ENCODE measurements at regions not wholly inside any gene's neighbourhood (a gene's known extent, or its start where the extent isn't known, plus 50 kb on each side); places are given as distances from the start of the nearest gene placed in this dataset.
"Not testable (repeated sequence)": the region's sequence is repeated elsewhere in the genome, so short reads cannot be mapped to it uniquely, and the experiment has no call there.

- Histone ChIP-seq H3K27me3 (ENCODE audit: insufficient read depth, low read length) (no peaks in the 10 kb centered on the region), H3K4me3 (ENCODE audit: low read length) (no peak overlapping the region), H3K9me3 (ENCODE audit: insufficient read depth, low read depth, low read length) (no peaks in the 10 kb centered on the region), H3K9ac (ENCODE audit: low read depth, low read length) (no peak overlapping the region), H3K27ac (ENCODE audit: low read depth, low read length) (no peak overlapping the region), H3K4me1 (ENCODE audit: insufficient read depth, low read length) (peaks cover 8% of the 10 kb centered on the region; the same call in 1 of the 2 replicates), H3K36me3 (ENCODE audit: insufficient read depth, low read length) (no peaks in the 10 kb centered on the region)
- 90% methylated on average over 2 of the region's 2 CpGs for WGBS
Measured at GRCh38 chr14:54010981-54011380, 54.4 kb upstream of the BMP4 start.

GRCh38 chr14:54023027-54023426 is 66.4 kb upstream of the BMP4 start:
- Histone ChIP-seq H3K4me3 (ENCODE audit: low read length) (no peak overlapping the region), H3K27me3 (ENCODE audit: insufficient read depth, low read length) (no peaks in the 10 kb centered on the region), H3K36me3 (ENCODE audit: insufficient read depth, low read length) (no peaks in the 10 kb centered on the region), H3K9ac (ENCODE audit: low read depth, low read length) (no peak overlapping the region), H3K4me1 (ENCODE audit: insufficient read depth, low read length) (no peaks in the 10 kb centered on the region), H3K27ac (ENCODE audit: low read depth, low read length) (no peak overlapping the region), H3K9me3 (ENCODE audit: insufficient read depth, low read depth, low read length) (peaks cover 7% of the 10 kb centered on the region; the same call in 1 of the 2 replicates)
- 89% methylated on average over 2 of the region's 2 CpGs for WGBS

GRCh38 chr14:54025661-54026060 is 69.0 kb upstream of the BMP4 start:
- H3K9ac ChIP-seq (ENCODE audit: low read depth, low read length) = no peak overlapping the region
- H3K27me3 ChIP-seq (ENCODE audit: insufficient read depth, low read length) = no peaks in the 10 kb centered on the region
- H3K4me3 ChIP-seq (ENCODE audit: low read length) = no peak overlapping the region
- no peaks in the 10 kb centered on the region for H3K4me1 ChIP-seq (ENCODE audit: insufficient read depth, low read length)
- peaks cover 7% of the 10 kb centered on the region; the same call in 1 of the 2 replicates for H3K9me3 ChIP-seq (ENCODE audit: insufficient read depth, low read depth, low read length)
- H3K27ac ChIP-seq (ENCODE audit: low read depth, low read length) = no peak overlapping the region
- no peaks in the 10 kb centered on the region for H3K36me3 ChIP-seq (ENCODE audit: insufficient read depth, low read length)
- no CpG with 5 or more reads among the region's 1 CpG for WGBS

GRCh38 chr14:54026671-54027070 is 70.0 kb upstream of the BMP4 start:
- no peaks in the 10 kb centered on the region for H3K27me3 ChIP-seq (ENCODE audit: insufficient read depth, low read length)
- 90% methylated on average over 2 of the region's 2 CpGs for WGBS
- no peak overlapping the region for H3K27ac ChIP-seq (ENCODE audit: low read depth, low read length)
- no peak overlapping the region for H3K4me3 ChIP-seq (ENCODE audit: low read length)
- H3K4me1 ChIP-seq (ENCODE audit: insufficient read depth, low read length) = no peaks in the 10 kb centered on the region
- H3K9ac ChIP-seq (ENCODE audit: low read depth, low read length) = no peak overlapping the region
- H3K36me3 ChIP-seq (ENCODE audit: insufficient read depth, low read length) = no peaks in the 10 kb centered on the region
- H3K9me3 ChIP-seq (ENCODE audit: insufficient read depth, low read depth, low read length) = peaks cover 7% of the 10 kb centered on the region; the same call in 1 of the 2 replicates

GRCh38 chr14:54030996-54031395 is 74.4 kb upstream of the BMP4 start:
- WGBS = 95% methylated on average over 1 of the region's 1 CpG

GRCh38 chr14:54033285-54033684 is 76.7 kb upstream of the BMP4 start:
- not testable (repeated sequence) for H3K4me1 ChIP-seq (ENCODE audit: insufficient read depth, low read length); H3K27me3 ChIP-seq (ENCODE audit: insufficient read depth, low read length); H3K4me3 ChIP-seq (ENCODE audit: low read length); H3K36me3 ChIP-seq (ENCODE audit: insufficient read depth, low read length); H3K27ac ChIP-seq (ENCODE audit: low read depth, low read length); H3K9ac ChIP-seq (ENCODE audit: low read depth, low read length)
- peaks cover 31% of the 10 kb centered on the region for H3K9me3 ChIP-seq (ENCODE audit: insufficient read depth, low read depth, low read length)
- WGBS = 94% methylated on average over 7 of the region's 7 CpGs

More at GRCh38 chr14:54030996-54031395, 74.4 kb upstream of the BMP4 start:
- H3K4me3 ChIP-seq (ENCODE audit: low read length); H3K27me3 ChIP-seq (ENCODE audit: insufficient read depth, low read length); H3K36me3 ChIP-seq (ENCODE audit: insufficient read depth, low read length); H3K4me1 ChIP-seq (ENCODE audit: insufficient read depth, low read length); H3K27ac ChIP-seq (ENCODE audit: low read depth, low read length); H3K9ac ChIP-seq (ENCODE audit: low read depth, low read length): not testable (repeated sequence)
- peaks cover 29% of the 10 kb centered on the region for H3K9me3 ChIP-seq (ENCODE audit: insufficient read depth, low read depth, low read length)

GRCh38 chr14:54038724-54039123 is 82.1 kb upstream of the BMP4 start:
- H3K27me3 ChIP-seq (ENCODE audit: insufficient read depth, low read length) = no peaks in the 10 kb centered on the region
- 100% methylated on average over 1 of the region's 1 CpG for WGBS
- no peaks in the 10 kb centered on the region for H3K36me3 ChIP-seq (ENCODE audit: insufficient read depth, low read length)
- H3K9ac ChIP-seq (ENCODE audit: low read depth, low read length) = no peak overlapping the region
- no peak overlapping the region for H3K4me3 ChIP-seq (ENCODE audit: low read length)
- H3K9me3 ChIP-seq (ENCODE audit: insufficient read depth, low read depth, low read length) = peaks cover 25% of the 10 kb centered on the region
- H3K4me1 ChIP-seq (ENCODE audit: insufficient read depth, low read length) = no peaks in the 10 kb centered on the region
- H3K27ac ChIP-seq (ENCODE audit: low read depth, low read length) = no peak overlapping the region

GRCh38 chr14:54039311-54039710 is 82.7 kb upstream of the BMP4 start:
- peaks cover 19% of the 10 kb centered on the region for H3K9me3 ChIP-seq (ENCODE audit: insufficient read depth, low read depth, low read length)
- no peak overlapping the region for H3K4me3 ChIP-seq (ENCODE audit: low read length)
- no peaks in the 10 kb centered on the region for H3K36me3 ChIP-seq (ENCODE audit: insufficient read depth, low read length)
- no peak overlapping the region for H3K27ac ChIP-seq (ENCODE audit: low read depth, low read length)
- H3K9ac ChIP-seq (ENCODE audit: low read depth, low read length) = no peak overlapping the region
- no peaks in the 10 kb centered on the region for H3K4me1 ChIP-seq (ENCODE audit: insufficient read depth, low read length)
- H3K27me3 ChIP-seq (ENCODE audit: insufficient read depth, low read length) = no peaks in the 10 kb centered on the region
- 90% methylated on average over 2 of the region's 2 CpGs for WGBS

- H3K9ac ChIP-seq (ENCODE audit: low read depth, low read length) = no peak overlapping the region
- peaks cover 4% of the 10 kb centered on the region; the same call in 1 of the 2 replicates for H3K9me3 ChIP-seq (ENCODE audit: insufficient read depth, low read depth, low read length)
- no peaks in the 10 kb centered on the region for H3K36me3 ChIP-seq (ENCODE audit: insufficient read depth, low read length)
- H3K4me3 ChIP-seq (ENCODE audit: low read length) = no peak overlapping the region
- H3K27me3 ChIP-seq (ENCODE audit: insufficient read depth, low read length) = no peaks in the 10 kb centered on the region
- H3K27ac ChIP-seq (ENCODE audit: low read depth, low read length) = no peak overlapping the region
- no peaks in the 10 kb centered on the region for H3K4me1 ChIP-seq (ENCODE audit: insufficient read depth, low read length)
Measured at GRCh38 chr14:54040846-54041245, 84.2 kb upstream of the BMP4 start.

GRCh38 chr14:54046250-54046649 is 89.6 kb upstream of the BMP4 start:
- no peaks in the 10 kb centered on the region for H3K27me3 ChIP-seq (ENCODE audit: insufficient read depth, low read length)
- 88% methylated on average over 3 of the region's 3 CpGs for WGBS
- H3K9ac ChIP-seq (ENCODE audit: low read depth, low read length) = no peak overlapping the region
- H3K9me3 ChIP-seq (ENCODE audit: insufficient read depth, low read depth, low read length) = no peaks in the 10 kb centered on the region
- no peaks in the 10 kb centered on the region for H3K4me1 ChIP-seq (ENCODE audit: insufficient read depth, low read length)
- H3K4me3 ChIP-seq (ENCODE audit: low read length) = no peak overlapping the region
- H3K36me3 ChIP-seq (ENCODE audit: insufficient read depth, low read length) = no peaks in the 10 kb centered on the region
- no peak overlapping the region for H3K27ac ChIP-seq (ENCODE audit: low read depth, low read length)

GRCh38 chr14:54047645-54048308 is 91.2 kb upstream of the BMP4 start:
- no peak overlapping the region for H3K27ac ChIP-seq (ENCODE audit: low read depth, low read length)
- no peaks in the 10 kb centered on the region for H3K9me3 ChIP-seq (ENCODE audit: insufficient read depth, low read depth, low read length)
- no peak overlapping the region for H3K4me3 ChIP-seq (ENCODE audit: low read length)
- no peaks in the 10 kb centered on the region for H3K4me1 ChIP-seq (ENCODE audit: insufficient read depth, low read length)
- H3K27me3 ChIP-seq (ENCODE audit: insufficient read depth, low read length) = no peaks in the 10 kb centered on the region
- WGBS = 81% methylated on average over 5 of the region's 5 CpGs
- H3K36me3 ChIP-seq (ENCODE audit: insufficient read depth, low read length) = no peaks in the 10 kb centered on the region
- no peak overlapping the region for H3K9ac ChIP-seq (ENCODE audit: low read depth, low read length)

GRCh38 chr14:54048311-54048710 is 91.7 kb upstream of the BMP4 start:
- Histone ChIP-seq H3K9ac (ENCODE audit: low read depth, low read length) (no peak overlapping the region), H3K27ac (ENCODE audit: low read depth, low read length) (no peak overlapping the region), H3K27me3 (ENCODE audit: insufficient read depth, low read length) (no peaks in the 10 kb centered on the region), H3K4me3 (ENCODE audit: low read length) (no peak overlapping the region), H3K9me3 (ENCODE audit: insufficient read depth, low read depth, low read length) (no peaks in the 10 kb centered on the region), H3K36me3 (ENCODE audit: insufficient read depth, low read length) (no peaks in the 10 kb centered on the region), H3K4me1 (ENCODE audit: insufficient read depth, low read length) (no peaks in the 10 kb centered on the region)
- 96% methylated on average over 9 of the region's 9 CpGs for WGBS

All from HUES64 (cell line).